DMS114 treated with DMSO at 0.1 percent for 48 hours (cell line): ENCODE measurements at regions not wholly inside any gene's neighbourhood (a gene's known extent, or its start where the extent isn't known, plus 50 kb on each side); places are given as distances from the start of the nearest gene placed in this dataset.
"Not testable (repeated sequence)": the region's sequence is repeated elsewhere in the genome, so short reads cannot be mapped to it uniquely, and the experiment has no call there.

Source experiments
- DNase-seq: peaks from one replicate; lab custom pipeline; 2025; ENCODE audit not compliant: unreplicated experiment; lab: John Stamatoyannopoulos, UW

- no peak for DNase-seq
Measured at GRCh38 chr5:112570708-112571444, 151.8 kb upstream of the EPB41L4A start.

DNA sequence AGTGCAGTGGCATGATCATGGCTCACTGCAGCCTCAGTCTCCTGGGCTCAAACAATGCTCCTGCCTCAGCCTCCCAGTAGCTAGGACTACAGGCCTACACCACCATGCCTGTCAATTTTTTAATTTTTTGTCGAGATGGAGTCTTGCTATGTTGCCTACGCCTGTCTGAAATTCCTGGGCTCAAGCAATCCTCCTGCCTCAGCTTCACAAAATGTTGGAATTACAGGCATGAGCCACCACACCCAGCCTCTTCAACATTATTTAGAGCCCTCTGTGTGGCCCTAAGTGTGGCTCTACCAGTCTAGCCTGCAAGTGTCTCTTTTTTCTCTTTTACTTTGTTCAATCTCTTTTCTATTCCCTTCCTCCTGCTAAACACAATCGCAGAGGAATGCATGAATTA is 154.4 kb upstream of the EPB41L4A start:
- no peak for DNase-seq

DNA sequence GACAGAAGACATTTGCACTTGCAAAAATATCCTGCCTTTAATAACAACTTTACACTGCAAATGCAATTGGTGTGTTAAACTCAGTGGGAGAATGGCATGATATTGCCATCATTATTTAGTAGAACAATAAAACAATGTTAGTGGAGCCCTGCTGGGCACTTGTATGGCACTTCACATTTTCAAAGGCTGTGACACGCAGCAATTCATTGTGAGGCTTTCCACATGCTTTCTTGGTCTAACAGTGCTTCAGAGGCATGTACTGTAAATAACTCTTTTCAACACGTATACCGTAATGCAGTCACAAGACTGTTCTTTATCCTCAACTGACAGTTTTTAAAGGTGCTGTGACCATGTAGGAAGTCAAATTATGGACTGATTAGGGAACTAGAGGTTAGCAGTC is 155.5 kb upstream of the EPB41L4A start:
- no peak for DNase-seq

DNA sequence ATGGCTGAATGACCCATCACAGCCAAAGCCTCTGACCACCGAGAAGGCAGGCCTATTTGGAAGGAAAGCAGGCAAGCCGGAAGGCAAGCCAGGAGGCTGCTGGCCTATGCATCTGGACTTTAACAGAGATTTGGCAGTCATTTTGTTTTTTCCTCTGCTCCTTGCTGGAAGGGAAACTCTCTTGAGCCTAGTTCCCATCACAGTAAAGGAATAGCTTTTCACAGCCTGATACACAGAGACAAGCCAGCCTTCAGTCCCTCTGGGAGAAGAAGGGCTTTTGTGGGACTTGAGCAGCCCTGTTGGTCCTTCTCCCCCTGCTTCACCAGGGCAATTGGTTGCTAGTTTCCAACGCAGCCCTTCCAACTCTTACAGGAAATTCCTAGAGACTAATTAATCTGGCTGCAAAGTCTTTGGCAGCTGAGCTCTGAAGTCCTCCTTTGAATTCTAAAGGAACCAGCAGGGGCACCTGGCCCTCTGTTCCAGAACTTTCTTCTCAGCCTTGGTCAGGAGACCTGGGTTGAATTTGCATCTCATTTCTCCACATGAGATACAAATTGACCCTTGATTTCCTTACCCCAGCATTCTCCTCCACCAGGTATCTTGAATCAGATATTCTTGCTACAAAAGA is 157.3 kb upstream of the EPB41L4A start:
- no peak for DNase-seq

DNA sequence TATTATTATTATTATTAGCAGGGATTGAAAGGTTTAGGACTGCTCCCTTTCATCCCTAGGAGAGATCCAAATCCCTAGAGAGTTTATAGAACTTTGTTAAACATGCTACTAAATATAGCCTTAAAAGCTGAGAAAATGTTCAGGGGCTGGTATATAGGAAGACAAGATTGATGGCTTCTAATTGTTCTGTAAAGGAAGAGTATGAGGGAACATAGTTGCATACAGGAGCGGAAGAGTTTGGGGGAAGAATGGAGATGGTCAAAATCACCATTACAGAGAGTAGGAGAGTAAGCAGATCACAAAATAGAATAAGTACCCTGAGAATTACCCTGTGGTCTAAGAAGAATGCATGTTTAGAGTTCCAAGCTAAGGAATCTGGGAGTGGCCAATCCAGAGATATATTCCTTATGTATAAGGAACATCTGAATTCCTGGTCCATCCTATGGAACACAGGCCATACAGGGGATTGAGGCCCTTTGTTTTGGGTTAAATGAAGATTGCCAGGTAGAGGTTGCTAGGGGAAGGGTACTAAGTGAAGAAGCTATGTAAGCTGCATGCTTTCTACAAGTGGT is 158.0 kb upstream of the APC start:
- DNase-seq, result no peak

GRCh38 chr5:112581811-112582320 is 155.8 kb upstream of the APC start:
- DNase-seq, result no peak

GRCh38 chr5:112583166-112583565 is 154.5 kb upstream of the APC start:
- DNase-seq, result no peak

GRCh38 chr5:112584781-112585180 is 152.9 kb upstream of the APC start:
- DNase-seq, result no peak

DNA sequence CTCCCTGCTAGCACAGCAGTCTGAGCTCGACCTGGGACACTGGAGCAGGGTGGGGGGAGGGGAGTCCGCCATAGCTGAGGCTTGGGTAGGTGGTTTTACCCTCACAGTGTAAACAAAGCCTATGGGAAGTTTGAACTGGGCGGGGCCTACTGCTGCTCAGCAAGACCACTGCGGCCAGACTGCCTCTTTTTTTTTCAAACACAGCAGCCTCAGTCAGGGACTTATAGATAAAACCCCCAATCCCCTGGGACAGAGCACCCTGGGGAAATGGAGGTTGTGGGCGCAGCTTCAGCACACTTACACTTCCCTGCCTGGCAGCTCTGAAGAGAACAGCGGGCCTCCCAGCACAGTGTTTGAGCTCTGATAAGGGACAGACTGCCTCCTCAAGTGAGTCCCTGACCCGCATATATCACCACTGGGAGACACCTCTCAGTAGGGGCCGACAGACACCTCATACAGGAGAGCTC is 151.1 kb upstream of the APC start:
- no peak for DNase-seq

DNA sequence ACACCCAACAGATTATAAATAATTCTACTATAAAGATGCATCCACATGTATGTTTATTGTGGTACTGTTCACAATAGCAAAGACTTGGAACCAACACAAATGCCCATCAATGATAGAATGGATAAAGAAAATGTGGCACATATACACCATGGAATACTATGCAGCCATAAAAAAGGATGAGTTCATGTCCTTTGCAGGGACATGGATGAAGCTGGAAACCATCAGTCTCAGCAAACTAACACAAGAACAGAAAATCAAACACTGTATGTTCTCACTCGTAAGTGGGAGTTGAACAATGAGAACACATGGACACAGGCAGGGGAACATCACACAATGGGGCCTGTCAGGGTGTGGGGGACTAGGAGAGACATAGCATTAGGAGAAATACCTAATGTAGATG is 146.8 kb upstream of the APC start:
- not testable (repeated sequence) for DNase-seq

DNA sequence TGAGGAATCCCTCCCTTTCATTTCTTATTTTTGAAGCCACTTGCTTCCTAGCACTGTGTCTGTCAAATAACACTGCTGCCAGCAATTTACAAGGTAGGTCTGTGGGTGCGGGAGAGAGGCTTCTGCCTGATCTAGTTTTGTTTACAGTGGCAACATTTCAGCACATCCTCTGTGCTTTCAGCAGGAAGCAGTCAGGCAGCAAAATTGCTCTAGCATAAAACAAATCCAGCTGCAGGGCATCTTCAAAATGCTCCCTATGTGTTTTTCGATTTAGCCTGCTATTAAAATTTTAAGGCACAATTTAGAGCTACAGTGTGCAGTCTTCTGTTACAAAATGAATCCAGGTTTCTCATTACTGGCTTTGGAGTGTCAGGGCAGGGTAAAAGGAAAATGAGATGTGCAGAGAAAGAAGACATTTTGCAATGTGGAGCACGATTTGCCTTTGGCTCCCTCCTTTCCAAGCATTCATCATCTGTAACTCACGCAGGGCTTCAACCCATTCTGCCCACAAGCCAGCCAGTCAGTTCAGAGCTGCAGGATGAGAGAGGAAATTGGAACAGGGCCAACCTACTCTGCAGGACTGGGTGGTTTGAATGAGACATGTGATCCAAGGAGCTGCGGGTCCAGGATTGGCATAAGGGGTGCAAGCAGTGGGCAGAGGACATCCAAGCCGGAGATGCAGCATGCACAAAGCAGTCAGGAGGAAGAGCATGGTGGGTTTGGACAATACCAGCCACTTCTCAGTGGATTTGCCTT is 143.4 kb upstream of the APC start:
- no peak for DNase-seq

DNA sequence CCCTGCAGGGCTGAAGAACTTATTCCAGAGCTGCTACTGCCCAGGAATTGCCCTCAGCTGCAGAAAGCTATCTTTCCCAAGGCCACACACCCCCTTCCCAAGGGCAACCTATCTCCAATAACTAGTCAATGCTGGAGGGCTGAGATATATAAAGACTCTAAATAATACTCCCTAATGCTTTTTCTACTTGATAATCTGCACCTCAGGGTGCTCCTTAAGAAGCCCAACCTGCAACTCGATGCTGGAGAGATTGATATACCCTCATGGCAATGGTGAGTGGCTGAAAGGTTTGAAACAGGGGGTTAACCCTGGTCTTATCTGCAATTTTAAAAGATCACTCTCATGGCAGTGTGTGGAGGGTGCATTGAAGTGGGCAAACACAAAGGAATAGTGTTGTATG is 142.7 kb upstream of the APC start:
- DNase-seq, result no peak

DNA sequence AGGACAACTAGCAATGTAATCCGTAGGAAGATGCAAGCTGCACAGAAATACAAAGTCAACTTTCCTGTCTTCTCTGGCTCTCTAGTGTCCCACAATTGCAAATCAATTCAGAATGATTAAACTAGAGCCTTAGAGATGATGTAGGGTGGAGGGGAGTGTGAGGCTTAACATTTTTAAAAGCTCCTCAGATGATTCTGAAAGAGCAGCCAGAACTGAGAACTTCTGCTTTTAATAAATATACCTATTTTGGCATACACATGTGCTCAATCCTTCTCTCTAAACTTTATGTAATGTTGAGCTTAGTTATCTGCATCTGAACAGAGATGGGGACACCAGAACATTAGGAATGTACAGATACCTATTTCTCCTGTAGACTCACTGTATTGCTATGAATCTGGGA is 139.9 kb upstream of the APC start:
- no peak for DNase-seq

DNA sequence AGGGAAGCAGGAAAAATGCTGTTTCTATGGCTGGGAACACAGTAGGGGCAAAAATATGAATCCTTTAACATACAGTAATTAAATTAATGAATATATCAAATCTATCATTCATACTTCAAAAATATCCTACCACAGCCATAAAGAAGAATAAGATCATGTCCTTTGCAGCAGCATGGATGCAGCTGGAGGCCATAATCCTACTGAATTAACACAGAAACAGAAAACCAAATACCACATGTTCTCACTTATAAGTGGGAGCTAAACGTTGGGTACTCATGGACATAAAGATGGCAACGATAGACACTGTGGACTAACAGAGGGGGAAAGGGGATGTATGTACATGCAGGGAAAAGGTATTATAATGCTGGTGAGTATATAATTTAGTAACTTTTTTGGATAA is 137.2 kb upstream of the APC start:
- DNase-seq, result not testable (repeated sequence)

DNA sequence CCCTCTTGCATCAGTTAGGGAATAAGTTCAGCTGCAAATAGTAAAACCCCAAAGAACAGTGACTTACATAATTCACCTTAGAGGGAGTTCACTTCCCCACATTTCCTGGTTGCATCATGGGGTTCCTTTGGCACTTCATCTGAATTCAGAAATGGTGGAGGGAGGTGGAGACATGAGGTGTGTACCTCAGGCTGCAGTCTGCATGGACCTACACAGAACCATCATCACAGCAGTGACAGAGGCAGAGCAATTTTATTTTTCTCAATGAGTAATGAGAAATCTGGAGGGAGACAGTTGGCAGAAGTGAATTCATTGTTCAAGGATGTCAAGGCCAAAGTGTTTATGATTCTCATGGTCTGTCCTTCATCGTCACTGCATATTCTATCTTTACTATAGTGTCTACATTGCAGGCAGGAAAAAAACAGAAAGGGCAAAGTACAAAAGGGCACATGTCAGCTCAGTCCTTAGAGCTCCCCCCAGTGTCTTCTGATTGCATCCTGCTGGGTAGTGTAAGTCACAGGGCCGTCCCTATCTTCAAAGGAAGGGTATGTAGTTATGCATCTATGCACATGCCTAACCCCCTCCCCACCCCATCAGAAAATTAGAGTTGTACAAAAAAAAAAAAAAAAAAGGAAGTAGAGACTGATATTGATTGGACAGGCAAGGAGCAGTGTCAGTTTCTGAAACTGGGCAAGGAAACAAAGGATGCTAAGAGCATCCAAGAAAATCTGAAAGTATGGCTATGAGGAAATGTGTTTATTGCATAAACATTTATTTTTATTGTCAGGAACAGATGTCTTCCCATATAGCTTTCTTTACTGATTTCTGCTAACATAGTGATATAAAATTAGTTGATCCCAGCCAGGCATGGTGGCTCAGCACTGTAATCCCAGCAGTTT is 132.7 kb upstream of the APC start:
- DNase-seq, result no peak

GRCh38 chr5:112608975-112609374 is 128.7 kb upstream of the APC start:
- DNase-seq, result no peak

GRCh38 chr5:112612663-112613062 is 125.0 kb upstream of the APC start:
- DNase-seq, result no peak

- DNase-seq, result no peak
Measured at GRCh38 chr5:112614285-112614684, 123.4 kb upstream of the APC start.

DNA sequence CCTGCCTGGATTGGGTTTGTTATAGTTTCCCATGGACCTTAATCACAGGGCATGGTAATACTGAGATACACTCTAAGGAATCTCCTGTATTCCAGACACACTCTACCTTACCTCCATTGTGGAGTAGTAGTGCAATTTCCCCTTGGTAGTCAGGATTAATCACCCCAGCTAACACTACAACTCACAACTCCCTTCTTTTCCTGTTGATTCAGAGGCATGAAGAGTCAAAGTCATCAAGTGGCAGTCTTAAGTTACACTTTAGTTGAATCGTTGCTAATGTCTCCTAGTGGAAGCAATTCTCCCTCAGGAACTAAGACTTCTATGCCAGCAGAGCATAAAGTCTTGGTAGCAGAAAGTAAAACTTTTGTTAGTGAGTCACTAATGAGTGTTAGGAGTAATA is 122.7 kb upstream of the APC start:
- DNase-seq, result no peak

DNA sequence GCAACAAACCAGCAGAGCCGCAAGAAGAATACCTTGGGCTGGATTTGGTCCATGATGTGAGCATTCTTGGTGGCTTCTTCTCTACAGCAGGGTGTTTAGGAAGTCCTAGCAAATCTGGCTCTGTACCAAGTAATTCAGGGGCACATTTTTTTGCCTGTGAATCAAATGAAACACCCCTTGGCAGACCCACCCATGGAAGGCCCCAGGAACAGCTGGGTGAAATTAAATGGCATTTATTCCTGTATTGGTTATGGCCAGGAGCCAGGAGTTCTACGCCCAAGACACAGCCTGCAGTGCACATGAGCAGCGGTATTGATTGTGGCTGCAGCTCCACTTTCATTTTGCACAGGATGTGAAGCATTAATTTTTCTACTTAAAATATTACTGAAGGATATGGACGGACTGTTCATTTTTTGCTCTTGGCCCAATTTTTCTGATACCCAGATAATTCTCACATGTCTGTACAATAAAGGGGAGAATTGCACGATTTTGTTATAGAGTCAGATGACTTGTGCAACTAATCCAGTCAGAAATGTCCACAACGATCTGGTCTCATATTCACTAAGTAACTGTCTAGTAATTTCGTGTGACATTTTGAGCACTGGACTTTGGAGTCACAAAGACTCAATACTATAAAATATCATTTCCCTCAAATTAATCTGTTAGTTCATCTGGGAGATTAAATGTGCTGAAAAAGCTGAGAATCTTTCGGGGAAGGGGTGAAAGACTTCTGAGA is 120.7 kb upstream of the APC start:
- no peak for DNase-seq
